Hindlimb muscle (tissue), 1 donor: ENCODE measurements at regions not wholly inside any gene's neighbourhood (a gene's known extent, or its start where the extent isn't known, plus 50 kb on each side); places are given as distances from the start of the nearest gene placed in this dataset.

Source experiments
- DNase-seq: peaks from one replicate; pipeline ENCODE4 v3.0.0-alpha.2; 2013

DNA sequence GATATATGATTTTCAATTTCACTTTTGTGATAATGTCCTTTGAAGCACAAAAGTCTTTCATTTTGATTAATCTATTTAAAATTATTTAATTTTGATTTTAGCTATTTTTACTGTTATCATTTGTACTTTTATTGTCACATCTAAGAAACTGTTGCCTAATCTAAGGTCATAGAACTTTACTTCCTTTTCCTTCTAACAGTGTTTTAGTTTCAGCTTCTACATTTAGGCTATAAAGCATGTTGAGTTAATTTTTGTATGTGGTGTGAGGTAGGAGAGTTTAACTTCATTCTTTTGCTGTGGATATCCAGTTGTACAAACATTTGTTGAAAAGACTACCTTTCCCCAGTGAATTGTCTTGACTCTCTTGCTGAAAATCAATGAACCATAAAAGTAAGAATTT lies 204.5 kb downstream of the TM2D1 start:
- no peak for DNase-seq

DNA sequence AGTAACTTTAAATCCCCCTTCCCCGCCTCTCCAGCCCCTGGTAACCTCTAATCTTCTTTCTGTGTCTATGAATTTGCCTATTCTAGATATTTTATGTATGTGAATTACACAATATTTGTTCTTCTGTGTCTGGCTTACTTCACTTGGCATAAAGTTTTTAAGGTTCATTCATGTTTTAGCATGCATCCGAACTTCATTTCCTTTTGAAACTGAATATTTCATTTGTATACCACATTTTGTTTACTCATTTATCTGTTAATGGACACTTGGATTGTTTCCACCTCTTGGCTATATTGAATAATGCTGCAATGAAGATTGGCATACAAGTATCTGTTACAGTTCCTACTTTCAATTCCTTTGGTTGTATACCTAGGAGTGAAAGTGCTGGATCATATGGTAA lies 205.3 kb downstream of the TM2D1 start:
- no peak for DNase-seq

DNA sequence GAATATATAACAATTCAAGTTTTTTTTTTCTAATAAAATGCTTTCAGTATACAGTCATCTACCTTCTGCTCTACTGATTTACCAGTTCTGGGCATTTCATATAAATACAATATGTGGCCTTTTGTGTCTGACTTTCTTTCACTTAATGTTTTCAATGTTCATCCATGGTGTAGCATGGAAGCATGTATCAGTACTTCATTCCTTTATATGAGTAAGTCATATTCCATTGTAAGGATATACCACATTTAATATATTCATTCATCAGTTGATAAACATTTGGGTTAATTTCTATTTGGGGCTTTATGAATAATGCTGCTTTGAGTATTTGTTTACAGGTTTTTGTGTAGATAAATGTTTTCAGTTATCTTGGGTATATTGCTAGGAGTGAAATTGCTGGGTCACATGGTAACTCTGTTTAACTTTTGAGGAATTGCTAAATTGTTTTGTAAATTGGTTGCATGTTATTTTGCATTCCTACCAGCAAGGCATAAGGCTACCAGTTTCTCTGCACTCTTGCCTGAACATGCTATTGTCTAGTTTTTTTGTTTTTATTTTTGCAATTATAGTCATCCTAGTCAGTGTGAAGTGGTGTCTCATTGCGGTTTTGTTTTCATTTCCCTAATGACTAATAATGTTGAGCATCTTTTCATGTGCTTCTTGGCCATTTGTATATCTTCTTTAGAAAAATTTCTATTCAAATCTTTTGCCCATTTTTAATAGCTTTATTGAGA lies 206.1 kb downstream of the TM2D1 start:
- no peak for DNase-seq

DNA sequence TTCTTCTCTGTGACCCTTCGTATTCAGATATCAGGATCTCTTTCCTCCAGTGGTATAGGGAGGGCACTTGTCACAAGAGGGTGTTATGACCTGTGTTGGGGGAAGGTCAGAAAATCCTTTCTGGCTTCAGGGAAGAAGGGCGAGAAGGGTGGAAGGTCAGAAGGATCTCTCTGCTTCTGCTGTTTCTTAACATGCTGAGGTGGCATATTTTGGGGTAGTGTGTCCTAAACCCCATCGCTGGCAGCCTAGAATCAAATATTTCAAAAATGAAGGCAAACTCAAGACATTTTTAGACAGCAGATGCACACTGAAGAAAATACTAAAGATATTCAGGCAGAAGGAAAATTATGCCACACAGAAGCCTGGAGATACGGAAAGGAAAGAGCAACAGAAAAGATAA lies 207.6 kb downstream of the TM2D1 start:
- no peak for DNase-seq

- no peak for DNase-seq
These were observed 209.8 kb downstream of the TM2D1 start for GRCh38 chr1:61515096-61515495.
